ENCODE measurements at regions not wholly inside any gene's neighbourhood (a gene's known extent, or its start where the extent isn't known, plus 50 kb on each side); places are given as distances from the start of the nearest gene placed in this dataset.

DNA sequence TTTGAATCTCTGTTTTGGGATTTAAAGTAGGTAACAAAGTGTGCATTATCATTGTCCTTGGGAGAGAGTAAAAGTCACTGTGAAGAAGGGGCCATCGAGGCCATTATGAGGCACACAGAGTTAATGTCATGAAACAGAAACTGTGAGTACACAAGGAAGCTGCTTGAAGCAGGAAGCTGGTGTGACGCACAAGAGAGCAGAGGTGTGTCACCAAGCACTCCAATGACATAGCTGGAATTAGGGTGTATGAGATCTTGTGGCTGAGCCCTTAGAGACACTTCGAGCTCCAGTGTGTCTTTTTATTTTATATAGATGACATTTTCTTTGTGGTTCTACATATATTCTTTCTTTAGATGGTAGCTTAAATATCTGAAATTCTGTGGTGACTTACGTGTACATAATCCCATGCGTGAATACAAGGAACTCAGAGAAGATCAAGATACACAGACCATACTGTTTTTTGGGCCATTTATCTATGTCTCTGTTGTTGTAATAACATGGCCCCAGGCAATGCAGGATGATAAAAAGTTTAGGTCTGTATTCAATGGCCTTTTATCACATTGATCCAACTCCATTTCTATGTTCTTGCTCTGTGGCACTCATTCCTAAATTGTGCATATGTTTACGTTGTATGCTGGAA is 164.7 kb upstream of the FAM98A start:
- DNase-seq (ENCODE audit: low spot score), result no peak
- Mint-ChIP-seq H3K27me3 (ENCODE audit: low read depth) (no peaks in the 10 kb centered on the region; the same call in 1 of the 2 replicates), H3K4me1 (peaks cover 15% of the 10 kb centered on the region), H3K27ac (no peak overlapping the region), H3K36me3 (peaks cover 14% of the 10 kb centered on the region), H3K9me3 (peaks cover 18% of the 10 kb centered on the region), H3K4me3 (no peak overlapping the region)
- TF ChIP-seq, protein P1, sequence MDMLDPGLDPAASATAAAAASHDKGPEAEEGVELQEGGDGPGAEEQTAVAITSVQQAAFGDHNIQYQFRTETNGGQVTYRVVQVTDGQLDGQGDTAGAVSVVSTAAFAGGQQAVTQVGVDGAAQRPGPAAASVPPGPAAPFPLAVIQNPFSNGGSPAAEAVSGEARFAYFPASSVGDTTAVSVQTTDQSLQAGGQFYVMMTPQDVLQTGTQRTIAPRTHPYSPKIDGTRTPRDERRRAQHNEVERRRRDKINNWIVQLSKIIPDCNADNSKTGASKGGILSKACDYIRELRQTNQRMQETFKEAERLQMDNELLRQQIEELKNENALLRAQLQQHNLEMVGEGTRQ (CRISPR knock-in tag; IDR thresholded peaks at IDR 0.05), result no peak
- TF ChIP-seq JUN (CRISPR knock-in tag; IDR thresholded peaks at IDR 0.05) (no peak), TEAD4 (CRISPR knock-in tag; IDR thresholded peaks at IDR 0.05) (no peak), TP53 (CRISPR knock-in tag; IDR thresholded peaks at IDR 0.05) (no peak), SMAD3 (CRISPR knock-in tag; IDR thresholded peaks at IDR 0.05; ENCODE audit: borderline replicate concordance) (no peak), ELF4 (CRISPR knock-in tag; IDR thresholded peaks at IDR 0.05; ENCODE audit: low read depth) (no peak), ETV6 (CRISPR knock-in tag; IDR thresholded peaks at IDR 0.05) (no peak), ZNF219 (CRISPR knock-in tag; IDR thresholded peaks at IDR 0.05; ENCODE audit: borderline replicate concordance) (no peak), FOXP1 (CRISPR knock-in tag; IDR thresholded peaks at IDR 0.05; ENCODE audit: borderline replicate concordance) (no peak), RORB (CRISPR knock-in tag; IDR thresholded peaks at IDR 0.05) (no peak)
- TF ChIP-seq, protein P2, sequence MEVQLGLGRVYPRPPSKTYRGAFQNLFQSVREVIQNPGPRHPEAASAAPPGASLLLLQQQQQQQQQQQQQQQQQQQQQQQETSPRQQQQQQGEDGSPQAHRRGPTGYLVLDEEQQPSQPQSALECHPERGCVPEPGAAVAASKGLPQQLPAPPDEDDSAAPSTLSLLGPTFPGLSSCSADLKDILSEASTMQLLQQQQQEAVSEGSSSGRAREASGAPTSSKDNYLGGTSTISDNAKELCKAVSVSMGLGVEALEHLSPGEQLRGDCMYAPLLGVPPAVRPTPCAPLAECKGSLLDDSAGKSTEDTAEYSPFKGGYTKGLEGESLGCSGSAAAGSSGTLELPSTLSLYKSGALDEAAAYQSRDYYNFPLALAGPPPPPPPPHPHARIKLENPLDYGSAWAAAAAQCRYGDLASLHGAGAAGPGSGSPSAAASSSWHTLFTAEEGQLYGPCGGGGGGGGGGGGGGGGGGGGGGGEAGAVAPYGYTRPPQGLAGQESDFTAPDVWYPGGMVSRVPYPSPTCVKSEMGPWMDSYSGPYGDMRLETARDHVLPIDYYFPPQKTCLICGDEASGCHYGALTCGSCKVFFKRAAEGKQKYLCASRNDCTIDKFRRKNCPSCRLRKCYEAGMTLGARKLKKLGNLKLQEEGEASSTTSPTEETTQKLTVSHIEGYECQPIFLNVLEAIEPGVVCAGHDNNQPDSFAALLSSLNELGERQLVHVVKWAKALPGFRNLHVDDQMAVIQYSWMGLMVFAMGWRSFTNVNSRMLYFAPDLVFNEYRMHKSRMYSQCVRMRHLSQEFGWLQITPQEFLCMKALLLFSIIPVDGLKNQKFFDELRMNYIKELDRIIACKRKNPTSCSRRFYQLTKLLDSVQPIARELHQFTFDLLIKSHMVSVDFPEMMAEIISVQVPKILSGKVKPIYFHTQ (CRISPR knock-in tag; IDR thresholded peaks at IDR 0.05), result no peak
- TF ChIP-seq, protein P3, sequence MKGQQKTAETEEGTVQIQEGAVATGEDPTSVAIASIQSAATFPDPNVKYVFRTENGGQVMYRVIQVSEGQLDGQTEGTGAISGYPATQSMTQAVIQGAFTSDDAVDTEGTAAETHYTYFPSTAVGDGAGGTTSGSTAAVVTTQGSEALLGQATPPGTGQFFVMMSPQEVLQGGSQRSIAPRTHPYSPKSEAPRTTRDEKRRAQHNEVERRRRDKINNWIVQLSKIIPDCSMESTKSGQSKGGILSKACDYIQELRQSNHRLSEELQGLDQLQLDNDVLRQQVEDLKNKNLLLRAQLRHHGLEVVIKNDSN (CRISPR knock-in tag; IDR thresholded peaks at IDR 0.05), result no peak
- TF ChIP-seq, protein P4, sequence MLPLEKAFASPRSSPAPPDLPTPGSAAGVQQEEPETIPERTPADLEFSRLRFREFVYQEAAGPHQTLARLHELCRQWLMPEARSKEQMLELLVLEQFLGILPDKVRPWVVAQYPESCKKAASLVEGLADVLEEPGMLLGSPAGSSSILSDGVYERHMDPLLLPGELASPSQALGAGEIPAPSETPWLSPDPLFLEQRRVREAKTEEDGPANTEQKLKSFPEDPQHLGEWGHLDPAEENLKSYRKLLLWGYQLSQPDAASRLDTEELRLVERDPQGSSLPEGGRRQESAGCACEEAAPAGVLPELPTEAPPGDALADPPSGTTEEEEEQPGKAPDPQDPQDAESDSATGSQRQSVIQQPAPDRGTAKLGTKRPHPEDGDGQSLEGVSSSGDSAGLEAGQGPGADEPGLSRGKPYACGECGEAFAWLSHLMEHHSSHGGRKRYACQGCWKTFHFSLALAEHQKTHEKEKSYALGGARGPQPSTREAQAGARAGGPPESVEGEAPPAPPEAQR (CRISPR knock-in tag; IDR thresholded peaks at IDR 0.05), result no peak
- TF ChIP-seq, protein P5, sequence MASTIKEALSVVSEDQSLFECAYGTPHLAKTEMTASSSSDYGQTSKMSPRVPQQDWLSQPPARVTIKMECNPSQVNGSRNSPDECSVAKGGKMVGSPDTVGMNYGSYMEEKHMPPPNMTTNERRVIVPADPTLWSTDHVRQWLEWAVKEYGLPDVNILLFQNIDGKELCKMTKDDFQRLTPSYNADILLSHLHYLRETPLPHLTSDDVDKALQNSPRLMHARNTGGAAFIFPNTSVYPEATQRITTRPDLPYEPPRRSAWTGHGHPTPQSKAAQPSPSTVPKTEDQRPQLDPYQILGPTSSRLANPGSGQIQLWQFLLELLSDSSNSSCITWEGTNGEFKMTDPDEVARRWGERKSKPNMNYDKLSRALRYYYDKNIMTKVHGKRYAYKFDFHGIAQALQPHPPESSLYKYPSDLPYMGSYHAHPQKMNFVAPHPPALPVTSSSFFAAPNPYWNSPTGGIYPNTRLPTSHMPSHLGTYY (CRISPR knock-in tag; IDR thresholded peaks at IDR 0.05), result no peak
- TF ChIP-seq, protein P6, sequence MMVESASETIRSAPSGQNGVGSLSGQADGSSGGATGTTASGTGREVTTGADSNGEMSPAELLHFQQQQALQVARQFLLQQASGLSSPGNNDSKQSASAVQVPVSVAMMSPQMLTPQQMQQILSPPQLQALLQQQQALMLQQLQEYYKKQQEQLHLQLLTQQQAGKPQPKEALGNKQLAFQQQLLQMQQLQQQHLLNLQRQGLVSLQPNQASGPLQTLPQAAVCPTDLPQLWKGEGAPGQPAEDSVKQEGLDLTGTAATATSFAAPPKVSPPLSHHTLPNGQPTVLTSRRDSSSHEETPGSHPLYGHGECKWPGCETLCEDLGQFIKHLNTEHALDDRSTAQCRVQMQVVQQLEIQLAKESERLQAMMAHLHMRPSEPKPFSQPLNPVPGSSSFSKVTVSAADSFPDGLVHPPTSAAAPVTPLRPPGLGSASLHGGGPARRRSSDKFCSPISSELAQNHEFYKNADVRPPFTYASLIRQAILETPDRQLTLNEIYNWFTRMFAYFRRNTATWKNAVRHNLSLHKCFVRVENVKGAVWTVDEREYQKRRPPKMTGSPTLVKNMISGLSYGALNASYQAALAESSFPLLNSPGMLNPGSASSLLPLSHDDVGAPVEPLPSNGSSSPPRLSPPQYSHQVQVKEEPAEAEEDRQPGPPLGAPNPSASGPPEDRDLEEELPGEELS (CRISPR knock-in tag; IDR thresholded peaks at IDR 0.05), result no peak
- no peak for ATAC-seq
- ChIA-PET CTCF (no interaction called here), POLR2A (no interaction called here)

DNA sequence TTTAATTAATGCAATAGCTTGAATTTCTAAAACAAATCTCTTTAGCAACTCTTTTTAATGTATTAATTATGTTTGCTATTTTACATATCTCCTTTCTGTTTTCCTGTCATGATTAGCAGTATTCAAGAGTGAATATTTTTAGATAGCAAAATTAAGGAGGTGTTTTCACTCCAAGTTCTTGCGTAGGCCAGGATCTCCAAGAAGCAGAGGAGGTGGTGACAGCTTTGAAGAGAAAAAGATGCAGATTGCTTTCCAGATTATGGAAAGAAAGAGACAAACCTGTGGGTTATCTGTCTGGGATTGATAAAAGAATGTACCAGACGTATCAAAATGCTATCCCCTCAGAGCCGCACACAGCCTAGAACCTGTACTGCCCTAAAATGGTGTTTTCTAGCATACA is 163.5 kb upstream of the FAM98A start:
- Mint-ChIP-seq H3K4me1 (peaks cover 15% of the 10 kb centered on the region), H3K27ac (no peak overlapping the region), H3K27me3 (ENCODE audit: low read depth) (no peaks in the 10 kb centered on the region; the same call in 1 of the 2 replicates), H3K9me3 (peaks cover 26% of the 10 kb centered on the region), H3K4me3 (no peak overlapping the region), H3K36me3 (peaks cover 16% of the 10 kb centered on the region)
- ATAC-seq (no peak), DNase-seq (ENCODE audit: low spot score) (no peak)
- ChIA-PET CTCF (no interaction called here), POLR2A (no interaction called here)
- TF ChIP-seq JAZF1 (CRISPR knock-in tag; IDR thresholded peaks at IDR 0.05) (no peak), ZNF121 (CRISPR knock-in tag; IDR thresholded peaks at IDR 0.05) (no peak), ZNF263 (CRISPR knock-in tag; IDR thresholded peaks at IDR 0.05; ENCODE audit: low read depth) (no peak), SMAD3 (CRISPR knock-in tag; IDR thresholded peaks at IDR 0.05; ENCODE audit: borderline replicate concordance) (no peak), HMGA2 (CRISPR knock-in tag; IDR thresholded peaks at IDR 0.05) (no peak), GRHL2 (CRISPR knock-in tag; IDR thresholded peaks at IDR 0.05; ENCODE audit: insufficient replicate concordance, severe bottlenecking) (no peak)
- TF ChIP-seq, protein P7, sequence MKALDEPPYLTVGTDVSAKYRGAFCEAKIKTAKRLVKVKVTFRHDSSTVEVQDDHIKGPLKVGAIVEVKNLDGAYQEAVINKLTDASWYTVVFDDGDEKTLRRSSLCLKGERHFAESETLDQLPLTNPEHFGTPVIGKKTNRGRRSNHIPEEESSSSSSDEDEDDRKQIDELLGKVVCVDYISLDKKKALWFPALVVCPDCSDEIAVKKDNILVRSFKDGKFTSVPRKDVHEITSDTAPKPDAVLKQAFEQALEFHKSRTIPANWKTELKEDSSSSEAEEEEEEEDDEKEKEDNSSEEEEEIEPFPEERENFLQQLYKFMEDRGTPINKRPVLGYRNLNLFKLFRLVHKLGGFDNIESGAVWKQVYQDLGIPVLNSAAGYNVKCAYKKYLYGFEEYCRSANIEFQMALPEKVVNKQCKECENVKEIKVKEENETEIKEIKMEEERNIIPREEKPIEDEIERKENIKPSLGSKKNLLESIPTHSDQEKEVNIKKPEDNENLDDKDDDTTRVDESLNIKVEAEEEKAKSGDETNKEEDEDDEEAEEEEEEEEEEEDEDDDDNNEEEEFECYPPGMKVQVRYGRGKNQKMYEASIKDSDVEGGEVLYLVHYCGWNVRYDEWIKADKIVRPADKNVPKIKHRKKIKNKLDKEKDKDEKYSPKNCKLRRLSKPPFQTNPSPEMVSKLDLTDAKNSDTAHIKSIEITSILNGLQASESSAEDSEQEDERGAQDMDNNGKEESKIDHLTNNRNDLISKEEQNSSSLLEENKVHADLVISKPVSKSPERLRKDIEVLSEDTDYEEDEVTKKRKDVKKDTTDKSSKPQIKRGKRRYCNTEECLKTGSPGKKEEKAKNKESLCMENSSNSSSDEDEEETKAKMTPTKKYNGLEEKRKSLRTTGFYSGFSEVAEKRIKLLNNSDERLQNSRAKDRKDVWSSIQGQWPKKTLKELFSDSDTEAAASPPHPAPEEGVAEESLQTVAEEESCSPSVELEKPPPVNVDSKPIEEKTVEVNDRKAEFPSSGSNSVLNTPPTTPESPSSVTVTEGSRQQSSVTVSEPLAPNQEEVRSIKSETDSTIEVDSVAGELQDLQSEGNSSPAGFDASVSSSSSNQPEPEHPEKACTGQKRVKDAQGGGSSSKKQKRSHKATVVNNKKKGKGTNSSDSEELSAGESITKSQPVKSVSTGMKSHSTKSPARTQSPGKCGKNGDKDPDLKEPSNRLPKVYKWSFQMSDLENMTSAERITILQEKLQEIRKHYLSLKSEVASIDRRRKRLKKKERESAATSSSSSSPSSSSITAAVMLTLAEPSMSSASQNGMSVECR (CRISPR knock-in tag; IDR thresholded peaks at IDR 0.05; ENCODE audit: borderline replicate concordance), result no peak

Measured in WTC11 (cell line).